H1 (cell line): ENCODE measurements at regions not wholly inside any gene's neighbourhood (a gene's known extent, or its start where the extent isn't known, plus 50 kb on each side); places are given as distances from the start of the nearest gene placed in this dataset.

Experiments used
- CTCF ChIA-PET: fragments of 300-600 bp; sonication (Branson Sonifier 250); formaldehyde crosslinking; loops from one replicate; lab custom pipeline; 2021; ENCODE audit not compliant: partially characterized antibody; lab: Charles Lee
- POLR2A ChIA-PET: fragments of 300-600 bp; sonication (Branson Sonifier 250); formaldehyde crosslinking; loops from one replicate; lab custom pipeline; 2021; ENCODE audit warnings: inconsistent platforms; ENCODE audit not compliant: partially characterized antibody; lab: Charles Lee
- DNase-seq, 2 experiments: peaks; one replicate each; pipeline versions ENCODE4 v3.0.0 to v3.0.0-alpha.2; 2010 to 2022; ENCODE audit warnings: low spot score in 2 of 2, low read depth in 1 of 2, mixed read lengths in 1 of 2
- FAIRE-seq: peaks from 2 replicates; lab custom pipeline; 2011; peaks lifted over from hg19 to GRCh38; lab: Jason Lieb, UNC
- H2AFZ ChIP-seq: 2 replicates; pipeline ENCODE4 v1.8.1; 2012; ENCODE audit warnings: low read length, inconsistent platforms
- H2AK5ac ChIP-seq: 2 replicates; pipeline ENCODE4 v1.6.1; 2013; ENCODE audit warnings: low read depth, low read length
- H2BK120ac ChIP-seq: replicated peaks from 2 replicates; pipeline ENCODE3; 2013; ENCODE audit warnings: low read depth, low read length, inconsistent platforms
- H2BK12ac ChIP-seq: 2 replicates; pipeline ENCODE4 v1.6.1; 2013; ENCODE audit warnings: low read depth, low read length
- H2BK15ac ChIP-seq: 2 replicates; pipeline ENCODE4 v1.6.1; 2013; ENCODE audit warnings: low read length
- H2BK20ac ChIP-seq: 2 replicates; pipeline ENCODE4 v1.6.1; 2013; ENCODE audit warnings: low read length
- H2BK5ac ChIP-seq: 2 replicates; pipeline ENCODE4 v1.6.1; 2013; ENCODE audit warnings: low read depth, low read length
- H3K14ac ChIP-seq: 2 replicates; pipeline ENCODE4 v1.6.1; 2013; ENCODE audit warnings: inconsistent platforms; ENCODE audit not compliant: insufficient read length
- H3K18ac ChIP-seq: 2 replicates; pipeline ENCODE4 v1.6.1; 2013; ENCODE audit warnings: low read length; ENCODE audit errors: extremely low read depth
- H3K23ac ChIP-seq: 2 replicates; pipeline ENCODE4 v1.6.1; 2013; ENCODE audit warnings: inconsistent platforms; ENCODE audit not compliant: insufficient read length
- H3K23me2 ChIP-seq: 2 replicates; pipeline ENCODE4 v1.6.1; 2013; ENCODE audit warnings: low read depth, low read length
- H3K27ac ChIP-seq: 2 replicates; pipeline ENCODE4 v1.6.1; 2011; ENCODE audit warnings: low read depth, low read length, inconsistent platforms
- H3K27me3 ChIP-seq, 4 experiments: replicated peaks in 1 of 4; 1 replicate in 1 of 4; 2 replicates in 3 of 4; pipeline versions ENCODE4 v1.6.1 to v1.8.1; 2011 to 2013; ENCODE audit warnings: low read length in 3 of 4, mild to moderate bottlenecking in 3 of 4, inconsistent platforms in 2 of 4, mixed read lengths in 2 of 4, moderate library complexity in 1 of 4; ENCODE audit not compliant: control insufficient read depth in 3 of 4, insufficient read depth in 3 of 4; ENCODE audit errors: extremely low read depth in 1 of 4
- H3K36me3 ChIP-seq, 4 experiments: 2 replicates each; pipeline versions ENCODE4 v1.6.1 to v1.8.1; 2011 to 2013; ENCODE audit warnings: mild to moderate bottlenecking in 4 of 4, low read length in 3 of 4, moderate library complexity in 2 of 4, control low read depth in 1 of 4, inconsistent platforms in 1 of 4; ENCODE audit not compliant: insufficient read depth in 4 of 4, control insufficient read depth in 2 of 4
- H3K4ac ChIP-seq: replicated peaks from 2 replicates; pipeline ENCODE3; 2013; ENCODE audit warnings: low read length, low read depth, mixed read lengths, inconsistent platforms; ENCODE audit not compliant: insufficient read length
- H3K4me1 ChIP-seq, 4 experiments: replicated peaks in 1 of 4; 1 replicate in 1 of 4; 2 replicates in 3 of 4; pipeline versions ENCODE4 v1.6.1 to v1.8.1; 2011 to 2013; ENCODE audit warnings: low read length in 3 of 4, inconsistent platforms in 2 of 4, mixed read lengths in 1 of 4; ENCODE audit not compliant: insufficient read depth in 4 of 4, control insufficient read depth in 3 of 4
- H3K4me2 ChIP-seq, 2 experiments: 2 replicates each; pipeline versions ENCODE4 v1.6.1 to v1.8.1; 2011 to 2013; ENCODE audit warnings: low read depth in 2 of 2, low read length in 2 of 2, control low read depth in 1 of 2, inconsistent platforms in 1 of 2, mild to moderate bottlenecking in 1 of 2; ENCODE audit not compliant: insufficient read depth in 1 of 2
- H3K4me3 ChIP-seq, 4 experiments: fragments of 200-600, 300-600 bp in 1 of 4; sonication (generic), shearing (Covaris generic), sonication (Bioruptor Twin) in 1 of 4; 2 replicates each; pipeline versions ENCODE4 v1.5.1 to v1.8.1; 2011 to 2016; ENCODE audit warnings: low read length in 4 of 4, low read depth in 3 of 4, control low read depth in 2 of 4, inconsistent platforms in 2 of 4, mild to moderate bottlenecking in 2 of 4, mixed read lengths in 1 of 4, moderate library complexity in 1 of 4; ENCODE audit not compliant: insufficient read depth in 2 of 4; ENCODE audit errors: extremely low read depth in 1 of 4
- H3K56ac ChIP-seq: replicated peaks from 2 replicates; pipeline ENCODE3; 2013; ENCODE audit warnings: low read depth, mild to moderate bottlenecking, mixed read lengths, low read length, inconsistent platforms; ENCODE audit not compliant: insufficient read length
- H3K79me1 ChIP-seq: 2 replicates; pipeline ENCODE4 v1.6.1; 2013; ENCODE audit warnings: low read depth, low read length, control low read depth
- H3K79me2 ChIP-seq, 2 experiments: 2 replicates each; pipeline versions ENCODE4 v1.6.1 to v1.8.1; 2012 to 2013; ENCODE audit warnings: low read length in 2 of 2, mild to moderate bottlenecking in 2 of 2, inconsistent platforms in 1 of 2; ENCODE audit not compliant: insufficient read depth in 2 of 2, control insufficient read depth in 1 of 2
- H3K9ac ChIP-seq, 4 experiments: replicated peaks in 1 of 4; 1 replicate in 1 of 4; 2 replicates in 3 of 4; pipeline versions ENCODE4 v1.6.1 to v1.8.1; 2011 to 2013; ENCODE audit warnings: low read depth in 3 of 4, low read length in 3 of 4, control low read depth in 2 of 4, mild to moderate bottlenecking in 2 of 4, moderate library complexity in 2 of 4, inconsistent platforms in 1 of 4; ENCODE audit errors: extremely low read depth in 1 of 4
- H3K9me3 ChIP-seq, 2 experiments: 2 replicates each; pipeline versions ENCODE4 v1.6.1 to v1.8.1; 2012 to 2013; ENCODE audit warnings: mild to moderate bottlenecking in 2 of 2, moderate library complexity in 2 of 2, control low read depth in 1 of 2, inconsistent platforms in 1 of 2, low read depth in 1 of 2, low read length in 1 of 2, mixed read lengths in 1 of 2; ENCODE audit not compliant: insufficient read depth in 2 of 2
- H4K20me1 ChIP-seq, 2 experiments: replicated peaks in 1 of 2; 2 replicates each; pipeline versions ENCODE3 to v1.8.1; 2011 to 2013; ENCODE audit warnings: inconsistent platforms in 2 of 2, low read length in 2 of 2, mild to moderate bottlenecking in 1 of 2; ENCODE audit not compliant: insufficient read depth in 2 of 2, control insufficient read depth in 1 of 2
- H4K5ac ChIP-seq: 2 replicates; pipeline ENCODE4 v1.6.1; 2013; ENCODE audit warnings: low read length, low read depth, mixed read lengths, inconsistent platforms; ENCODE audit not compliant: insufficient read length
- H4K8ac ChIP-seq: 2 replicates; pipeline ENCODE4 v1.8.0; 2013; ENCODE audit warnings: mild to moderate bottlenecking, moderate library complexity, low read length, inconsistent platforms; ENCODE audit not compliant: insufficient read depth; ENCODE audit errors: extremely low read depth
- H4K91ac ChIP-seq: replicated peaks from 2 replicates; pipeline ENCODE3; 2013; ENCODE audit warnings: low read length, mixed read lengths, inconsistent platforms; ENCODE audit not compliant: insufficient read length
- CEBPB ChIP-seq: IDR thresholded peaks from 2 replicates; pipeline ENCODE4 v1.6.1; 2012; ENCODE audit warnings: low read depth, low read length
- EGR1 ChIP-seq: IDR thresholded peaks from 2 replicates; pipeline ENCODE4 v1.6.1; 2011; ENCODE audit warnings: low read depth, low read length, borderline replicate concordance
- EP300 ChIP-seq, 2 experiments: IDR thresholded peaks; 1 replicate in 1 of 2; 2 replicates in 1 of 2; pipeline ENCODE4 v1.6.1; 2011 to 2012; ENCODE audit warnings: low read depth in 2 of 2, low read length in 2 of 2, mild to moderate bottlenecking in 2 of 2, borderline replicate concordance in 1 of 2, inconsistent platforms in 1 of 2, moderate library complexity in 1 of 2
- POLR2AphosphoS5 ChIP-seq: IDR thresholded peaks from 2 replicates; pipeline ENCODE4 v1.6.1; 2011; ENCODE audit warnings: low read depth, low read length
- RFX5 ChIP-seq: IDR thresholded peaks from 2 replicates; pipeline ENCODE4 v1.6.1; 2011; ENCODE audit warnings: low read depth, low read length, improper control_type of control experiment, borderline replicate concordance
- SP1 ChIP-seq: IDR thresholded peaks from 2 replicates; pipeline ENCODE4 v1.6.1; 2011; ENCODE audit warnings: low read depth, low read length
- SP2 ChIP-seq: IDR thresholded peaks from 2 replicates; pipeline ENCODE4 v1.6.1; 2012; ENCODE audit warnings: mild to moderate bottlenecking, low read length, inconsistent platforms
- TBP ChIP-seq: IDR thresholded peaks from 2 replicates; pipeline ENCODE4 v1.6.1; 2011; ENCODE audit warnings: low read depth, low read length, improper control_type of control experiment
- YY1 ChIP-seq: IDR thresholded peaks from 2 replicates; pipeline ENCODE4 v1.6.1; 2011; ENCODE audit warnings: low read depth, mild to moderate bottlenecking, low read length
- TF ChIP-seq, protein P1 (sequence below), 3 experiments: IDR thresholded peaks; 1 replicate in 2 of 3; 2 replicates in 1 of 3; pipeline versions ENCODE4 v1.5.1 to v1.6.1; 2011; ENCODE audit warnings: low read length in 3 of 3, mild to moderate bottlenecking in 3 of 3, inconsistent platforms in 2 of 3, low read depth in 1 of 3, moderate library complexity in 1 of 3; ENCODE audit not compliant: insufficient read depth in 1 of 3; ENCODE audit errors: control extremely low read depth in 1 of 3
- TF ChIP-seq, protein P2 (sequence below): IDR thresholded peaks from 2 replicates; pipeline ENCODE4 v1.6.1; 2012; ENCODE audit warnings: inconsistent platforms
- TF ChIP-seq, protein P3 (sequence below): IDR thresholded peaks from 2 replicates; pipeline ENCODE4 v1.6.1; 2012; ENCODE audit warnings: low read length, inconsistent platforms

DNA sequence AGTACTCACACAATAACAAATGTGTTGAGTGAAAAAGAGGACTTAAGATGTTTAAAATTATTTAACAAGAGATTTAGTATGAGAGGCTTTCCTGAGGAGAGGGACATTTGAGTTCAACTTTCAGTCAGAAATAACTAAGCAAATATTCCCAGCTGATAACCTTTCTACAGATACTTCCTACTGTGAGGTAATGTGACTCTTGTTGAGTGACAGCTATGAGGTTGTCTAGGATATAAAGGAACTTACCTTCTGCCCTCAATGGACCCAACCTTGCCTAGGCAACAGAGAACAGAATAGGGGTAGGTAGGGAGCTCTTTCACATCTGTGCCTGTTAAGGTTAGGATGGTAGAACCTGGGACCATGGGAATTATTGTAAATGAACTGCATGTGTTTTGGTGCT, 54.7 kb downstream of the GLUD2 start:
- H2BK20ac ChIP-seq = no peak overlapping the region
- H4K8ac ChIP-seq = no peak overlapping the region
- no peak overlapping the region for H2AFZ ChIP-seq
- H2BK12ac ChIP-seq = no peak overlapping the region
- H4K91ac ChIP-seq = no peak overlapping the region
- peaks cover 8 to 33% of the 10 kb centered on the region in 2 experiments; a peak in 2 of 4 replicates for H3K9me3 ChIP-seq
- ChIA-PET CTCF (no interaction called here), POLR2A (no interaction called here)
- H3K14ac ChIP-seq = no peak overlapping the region
- no peak overlapping the region for H3K18ac ChIP-seq
- H3K36me3 ChIP-seq = no peaks in the 10 kb centered on the region
- H4K5ac ChIP-seq = no peak overlapping the region
- H3K27ac ChIP-seq = no peak overlapping the region
- H3K56ac ChIP-seq = no peak overlapping the region
- H3K4ac ChIP-seq = no peak overlapping the region
- no peaks in the 10 kb centered on the region for H3K4me1 ChIP-seq
- FAIRE-seq = no peak
- H4K20me1 ChIP-seq = no peaks in the 10 kb centered on the region
- H3K4me2 ChIP-seq = no peak overlapping the region
- H2BK5ac ChIP-seq = no peak overlapping the region
- no peaks in the 10 kb centered on the region for H3K23me2 ChIP-seq
- H3K79me2 ChIP-seq = no peaks in the 10 kb centered on the region
- H3K79me1 ChIP-seq = no peaks in the 10 kb centered on the region
- no peak overlapping the region for H2BK120ac ChIP-seq
- DNase-seq = no peak
- no peaks in the 10 kb centered on the region for H3K27me3 ChIP-seq
- no peak overlapping the region for H2AK5ac ChIP-seq
- no peak overlapping the region for H3K9ac ChIP-seq
- no peak overlapping the region for H3K23ac ChIP-seq
- H3K4me3 ChIP-seq = no peak overlapping the region
- H2BK15ac ChIP-seq = no peak overlapping the region
- TF ChIP-seq POLR2AphosphoS5 (no peak), YY1 (no peak), TBP (no peak), CEBPB (no peak), EP300 (IDR thresholded peaks at IDR 0.05; ENCODE audit: borderline replicate concordance in 1 of 2, low read depth in 2 of 2, low read length in 2 of 2) (no peak), RFX5 (no peak), EGR1 (no peak), SP1 (no peak), SP2 (no peak)
- TF ChIP-seq, protein P1, sequence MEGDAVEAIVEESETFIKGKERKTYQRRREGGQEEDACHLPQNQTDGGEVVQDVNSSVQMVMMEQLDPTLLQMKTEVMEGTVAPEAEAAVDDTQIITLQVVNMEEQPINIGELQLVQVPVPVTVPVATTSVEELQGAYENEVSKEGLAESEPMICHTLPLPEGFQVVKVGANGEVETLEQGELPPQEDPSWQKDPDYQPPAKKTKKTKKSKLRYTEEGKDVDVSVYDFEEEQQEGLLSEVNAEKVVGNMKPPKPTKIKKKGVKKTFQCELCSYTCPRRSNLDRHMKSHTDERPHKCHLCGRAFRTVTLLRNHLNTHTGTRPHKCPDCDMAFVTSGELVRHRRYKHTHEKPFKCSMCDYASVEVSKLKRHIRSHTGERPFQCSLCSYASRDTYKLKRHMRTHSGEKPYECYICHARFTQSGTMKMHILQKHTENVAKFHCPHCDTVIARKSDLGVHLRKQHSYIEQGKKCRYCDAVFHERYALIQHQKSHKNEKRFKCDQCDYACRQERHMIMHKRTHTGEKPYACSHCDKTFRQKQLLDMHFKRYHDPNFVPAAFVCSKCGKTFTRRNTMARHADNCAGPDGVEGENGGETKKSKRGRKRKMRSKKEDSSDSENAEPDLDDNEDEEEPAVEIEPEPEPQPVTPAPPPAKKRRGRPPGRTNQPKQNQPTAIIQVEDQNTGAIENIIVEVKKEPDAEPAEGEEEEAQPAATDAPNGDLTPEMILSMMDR (IDR thresholded peaks at IDR 0.05; ENCODE audit: control extremely low read depth in 1 of 3, insufficient read depth in 1 of 3, low read depth in 1 of 3, low read length in 3 of 3) = no peak
- TF ChIP-seq, protein P2, sequence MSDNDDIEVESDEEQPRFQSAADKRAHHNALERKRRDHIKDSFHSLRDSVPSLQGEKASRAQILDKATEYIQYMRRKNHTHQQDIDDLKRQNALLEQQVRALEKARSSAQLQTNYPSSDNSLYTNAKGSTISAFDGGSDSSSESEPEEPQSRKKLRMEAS = no peak
- TF ChIP-seq, protein P3, sequence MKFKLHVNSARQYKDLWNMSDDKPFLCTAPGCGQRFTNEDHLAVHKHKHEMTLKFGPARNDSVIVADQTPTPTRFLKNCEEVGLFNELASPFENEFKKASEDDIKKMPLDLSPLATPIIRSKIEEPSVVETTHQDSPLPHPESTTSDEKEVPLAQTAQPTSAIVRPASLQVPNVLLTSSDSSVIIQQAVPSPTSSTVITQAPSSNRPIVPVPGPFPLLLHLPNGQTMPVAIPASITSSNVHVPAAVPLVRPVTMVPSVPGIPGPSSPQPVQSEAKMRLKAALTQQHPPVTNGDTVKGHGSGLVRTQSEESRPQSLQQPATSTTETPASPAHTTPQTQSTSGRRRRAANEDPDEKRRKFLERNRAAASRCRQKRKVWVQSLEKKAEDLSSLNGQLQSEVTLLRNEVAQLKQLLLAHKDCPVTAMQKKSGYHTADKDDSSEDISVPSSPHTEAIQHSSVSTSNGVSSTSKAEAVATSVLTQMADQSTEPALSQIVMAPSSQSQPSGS = no peak
